ENCODE measurements at regions not wholly inside any gene's neighbourhood (a gene's known extent, or its start where the extent isn't known, plus 50 kb on each side); places are given as distances from the start of the nearest gene placed in this dataset.

GRCh38 chr18:1599196-1599595 lies 694.5 kb downstream of the ADCYAP1 start:
- H3K9me3 ChIP-seq, result no peaks in the 10 kb centered on the region
- intact Hi-C loops (cut with DNase I), result no loop called here
- H3K36me3 ChIP-seq, result no peaks in the 10 kb centered on the region
- no peak overlapping the region for H3K27ac ChIP-seq
- DNase-seq (ENCODE audit: extremely low spot score in 2 of 2), result no peak
- no peak overlapping the region for H3K4me3 ChIP-seq
- TF ChIP-seq POLR2A (IDR thresholded peaks at IDR 0.05), result no peak
- no peak for TF ChIP-seq CTCF (IDR thresholded peaks at IDR 0.05)
- no peak for TF ChIP-seq POLR2AphosphoS5 (IDR thresholded peaks at IDR 0.05; ENCODE audit: insufficient read depth in 1 of 2, low read depth in 1 of 2)
- H3K27me3 ChIP-seq, result no peaks in the 10 kb centered on the region
- H3K4me1 ChIP-seq, result no peaks in the 10 kb centered on the region

GRCh38 chr18:1604751-1605150 lies 700.1 kb downstream of the ADCYAP1 start:
- no peak overlapping the region for H3K27ac ChIP-seq
- intact Hi-C loops (cut with DNase I), result no loop called here

GRCh38 chr18:1618364-1618763 lies 713.7 kb downstream of the ADCYAP1 start:
- H3K27ac ChIP-seq, result no peak overlapping the region
- TF ChIP-seq CTCF (IDR thresholded peaks at IDR 0.05) (no peak), POLR2A (IDR thresholded peaks at IDR 0.05) (no peak), POLR2AphosphoS5 (IDR thresholded peaks at IDR 0.05; ENCODE audit: insufficient read depth in 1 of 2, low read depth in 1 of 2) (no peak)
- DNase-seq (ENCODE audit: extremely low spot score in 2 of 2), result no peak
- H3K27me3 ChIP-seq, result no peaks in the 10 kb centered on the region
- H3K36me3 ChIP-seq, result no peaks in the 10 kb centered on the region
- no peaks in the 10 kb centered on the region for H3K4me1 ChIP-seq
- intact Hi-C loops (cut with DNase I), result no loop called here
- no peaks in the 10 kb centered on the region for H3K9me3 ChIP-seq
- no peak overlapping the region for H3K4me3 ChIP-seq

More at GRCh38 chr18:1604751-1605150, 700.1 kb downstream of the ADCYAP1 start:
- TF ChIP-seq POLR2A (IDR thresholded peaks at IDR 0.05) (no peak), CTCF (IDR thresholded peaks at IDR 0.05) (no peak), POLR2AphosphoS5 (IDR thresholded peaks at IDR 0.05; ENCODE audit: insufficient read depth in 1 of 2, low read depth in 1 of 2) (no peak)
- Histone ChIP-seq H3K4me1 (no peaks in the 10 kb centered on the region), H3K9me3 (no peaks in the 10 kb centered on the region), H3K36me3 (no peaks in the 10 kb centered on the region), H3K27me3 (no peaks in the 10 kb centered on the region), H3K4me3 (no peak overlapping the region)
- DNase-seq (ENCODE audit: extremely low spot score in 2 of 2), result no peak

DNA sequence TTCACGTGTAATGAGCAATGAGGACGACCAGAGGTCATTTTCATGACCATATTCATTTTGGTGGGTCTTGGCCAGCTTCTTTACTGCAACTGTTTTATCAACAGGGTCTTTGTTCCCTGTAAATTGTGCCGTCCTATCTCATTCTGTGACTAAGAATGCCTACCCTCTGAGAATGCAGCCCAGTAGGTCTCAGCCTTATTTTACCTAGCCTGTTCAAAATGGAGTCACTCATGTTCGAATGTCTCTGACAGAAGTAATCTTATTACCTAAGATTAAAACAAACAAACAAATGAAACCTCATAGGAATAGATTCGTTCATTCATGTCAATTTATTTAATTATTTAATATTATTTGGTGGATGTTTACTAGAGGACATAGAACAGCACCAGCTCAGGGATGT lies 714.8 kb downstream of the ADCYAP1 start:
- DNase-seq (ENCODE audit: extremely low spot score in 2 of 2), result no peak
- no peaks in the 10 kb centered on the region for H3K9me3 ChIP-seq
- no peak overlapping the region for H3K27ac ChIP-seq
- no peak overlapping the region for H3K4me3 ChIP-seq
- no peaks in the 10 kb centered on the region for H3K36me3 ChIP-seq
- intact Hi-C loops (cut with DNase I), result no loop called here
- TF ChIP-seq POLR2A (IDR thresholded peaks at IDR 0.05) (no peak), CTCF (IDR thresholded peaks at IDR 0.05) (no peak), POLR2AphosphoS5 (IDR thresholded peaks at IDR 0.05; ENCODE audit: insufficient read depth in 1 of 2, low read depth in 1 of 2) (no peak)
- no peaks in the 10 kb centered on the region for H3K4me1 ChIP-seq
- H3K27me3 ChIP-seq, result no peaks in the 10 kb centered on the region

- Histone ChIP-seq H3K27ac (no peak overlapping the region), H3K4me1 (no peaks in the 10 kb centered on the region), H3K9me3 (no peaks in the 10 kb centered on the region), H3K4me3 (no peak overlapping the region), H3K36me3 (no peaks in the 10 kb centered on the region), H3K27me3 (no peaks in the 10 kb centered on the region)
- no peak for TF ChIP-seq CTCF (IDR thresholded peaks at IDR 0.05)
- TF ChIP-seq POLR2A (IDR thresholded peaks at IDR 0.05), result no peak
- TF ChIP-seq POLR2AphosphoS5 (IDR thresholded peaks at IDR 0.05; ENCODE audit: insufficient read depth in 1 of 2, low read depth in 1 of 2), result no peak
- intact Hi-C loops (cut with DNase I), result no loop called here
- DNase-seq (ENCODE audit: extremely low spot score in 2 of 2), result no peak
Measured at GRCh38 chr18:1624612-1625011, 719.9 kb downstream of the ADCYAP1 start.
